ENCODE measurements at regions not wholly inside any gene's neighbourhood (a gene's known extent, or its start where the extent isn't known, plus 50 kb on each side); places are given as distances from the start of the nearest gene placed in this dataset.

DNA sequence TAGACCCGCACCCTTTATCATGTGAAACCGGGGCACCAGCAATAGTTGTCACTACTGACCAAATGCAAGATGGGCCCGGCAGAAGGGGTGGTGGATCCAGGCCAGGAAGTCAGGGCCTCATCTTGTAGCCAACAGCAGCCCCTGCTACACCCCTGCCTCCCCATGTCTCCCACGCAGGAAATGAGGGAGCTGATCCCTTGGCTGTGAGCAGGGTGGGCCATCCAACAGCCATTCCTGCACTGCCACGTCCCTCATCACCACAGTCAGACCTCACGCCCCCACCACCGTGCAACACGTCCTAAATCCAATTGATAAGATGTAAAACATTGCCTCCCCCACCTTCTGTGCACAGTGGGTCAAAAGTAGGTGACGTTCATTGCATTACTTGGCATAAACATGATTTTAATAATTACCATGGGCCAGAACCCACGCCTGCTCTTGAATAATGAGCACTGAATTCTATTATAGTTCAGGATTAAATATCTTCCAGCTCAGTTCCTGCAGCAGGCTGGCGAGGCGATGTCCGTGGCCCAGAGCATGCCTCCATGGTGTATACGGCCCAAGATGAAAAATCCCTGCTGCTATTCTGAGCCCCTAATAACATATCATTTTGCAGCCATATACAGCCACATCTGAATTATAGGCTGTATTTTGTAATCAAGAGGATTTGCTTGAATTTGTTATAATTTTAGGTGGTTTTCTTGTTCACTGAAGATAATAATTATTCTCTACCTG lies 1373.8 kb downstream of the BRD1 start:
- TF ChIP-seq RARB (CRISPR knock-in tag; IDR thresholded peaks at IDR 0.05) (no peak), TOX (CRISPR knock-in tag; IDR thresholded peaks at IDR 0.05; ENCODE audit: borderline replicate concordance) (no peak), ZNF8 (CRISPR knock-in tag; IDR thresholded peaks at IDR 0.05) (no peak), ZFP30 (CRISPR knock-in tag; IDR thresholded peaks at IDR 0.05) (no peak), BACH2 (CRISPR knock-in tag; IDR thresholded peaks at IDR 0.05; ENCODE audit: borderline replicate concordance) (no peak), SNAI2 (CRISPR knock-in tag; IDR thresholded peaks at IDR 0.05) (no peak), ARNTL (CRISPR knock-in tag; IDR thresholded peaks at IDR 0.05; ENCODE audit: borderline replicate concordance, low read depth) (no peak), CSDC2 (CRISPR knock-in tag; IDR thresholded peaks at IDR 0.05) (no peak)
- TF ChIP-seq, protein P1, sequence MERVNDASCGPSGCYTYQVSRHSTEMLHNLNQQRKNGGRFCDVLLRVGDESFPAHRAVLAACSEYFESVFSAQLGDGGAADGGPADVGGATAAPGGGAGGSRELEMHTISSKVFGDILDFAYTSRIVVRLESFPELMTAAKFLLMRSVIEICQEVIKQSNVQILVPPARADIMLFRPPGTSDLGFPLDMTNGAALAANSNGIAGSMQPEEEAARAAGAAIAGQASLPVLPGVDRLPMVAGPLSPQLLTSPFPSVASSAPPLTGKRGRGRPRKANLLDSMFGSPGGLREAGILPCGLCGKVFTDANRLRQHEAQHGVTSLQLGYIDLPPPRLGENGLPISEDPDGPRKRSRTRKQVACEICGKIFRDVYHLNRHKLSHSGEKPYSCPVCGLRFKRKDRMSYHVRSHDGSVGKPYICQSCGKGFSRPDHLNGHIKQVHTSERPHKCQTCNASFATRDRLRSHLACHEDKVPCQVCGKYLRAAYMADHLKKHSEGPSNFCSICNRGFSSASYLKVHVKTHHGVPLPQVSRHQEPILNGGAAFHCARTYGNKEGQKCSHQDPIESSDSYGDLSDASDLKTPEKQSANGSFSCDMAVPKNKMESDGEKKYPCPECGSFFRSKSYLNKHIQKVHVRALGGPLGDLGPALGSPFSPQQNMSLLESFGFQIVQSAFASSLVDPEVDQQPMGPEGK (CRISPR knock-in tag; IDR thresholded peaks at IDR 0.05; ENCODE audit: borderline replicate concordance) = no peak
- TF ChIP-seq, protein P2, sequence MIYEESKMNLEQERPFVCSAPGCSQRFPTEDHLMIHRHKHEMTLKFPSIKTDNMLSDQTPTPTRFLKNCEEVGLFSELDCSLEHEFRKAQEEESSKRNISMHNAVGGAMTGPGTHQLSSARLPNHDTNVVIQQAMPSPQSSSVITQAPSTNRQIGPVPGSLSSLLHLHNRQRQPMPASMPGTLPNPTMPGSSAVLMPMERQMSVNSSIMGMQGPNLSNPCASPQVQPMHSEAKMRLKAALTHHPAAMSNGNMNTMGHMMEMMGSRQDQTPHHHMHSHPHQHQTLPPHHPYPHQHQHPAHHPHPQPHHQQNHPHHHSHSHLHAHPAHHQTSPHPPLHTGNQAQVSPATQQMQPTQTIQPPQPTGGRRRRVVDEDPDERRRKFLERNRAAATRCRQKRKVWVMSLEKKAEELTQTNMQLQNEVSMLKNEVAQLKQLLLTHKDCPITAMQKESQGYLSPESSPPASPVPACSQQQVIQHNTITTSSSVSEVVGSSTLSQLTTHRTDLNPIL (CRISPR knock-in tag; IDR thresholded peaks at IDR 0.05; ENCODE audit: low read depth) = no peak
- TF ChIP-seq, protein P3, sequence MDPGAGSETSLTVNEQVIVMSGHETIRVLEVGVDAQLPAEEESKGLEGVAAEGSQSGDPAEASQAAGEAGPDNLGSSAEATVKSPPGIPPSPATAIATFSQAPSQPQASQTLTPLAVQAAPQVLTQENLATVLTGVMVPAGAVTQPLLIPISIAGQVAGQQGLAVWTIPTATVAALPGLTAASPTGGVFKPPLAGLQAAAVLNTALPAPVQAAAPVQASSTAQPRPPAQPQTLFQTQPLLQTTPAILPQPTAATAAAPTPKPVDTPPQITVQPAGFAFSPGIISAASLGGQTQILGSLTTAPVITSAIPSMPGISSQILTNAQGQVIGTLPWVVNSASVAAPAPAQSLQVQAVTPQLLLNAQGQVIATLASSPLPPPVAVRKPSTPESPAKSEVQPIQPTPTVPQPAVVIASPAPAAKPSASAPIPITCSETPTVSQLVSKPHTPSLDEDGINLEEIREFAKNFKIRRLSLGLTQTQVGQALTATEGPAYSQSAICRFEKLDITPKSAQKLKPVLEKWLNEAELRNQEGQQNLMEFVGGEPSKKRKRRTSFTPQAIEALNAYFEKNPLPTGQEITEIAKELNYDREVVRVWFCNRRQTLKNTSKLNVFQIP (CRISPR knock-in tag; IDR thresholded peaks at IDR 0.05; ENCODE audit: borderline replicate concordance, low read depth) = no peak

All from SK-N-SH treated with all-trans-retinoic acid at 6 μM for 48 hours (cell line).